IMR-90 (cell line): ENCODE measurements at regions not wholly inside any gene's neighbourhood (a gene's known extent, or its start where the extent isn't known, plus 50 kb on each side); places are given as distances from the start of the nearest gene placed in this dataset.

Experiments
- ATAC-seq: fragments of 200-7000 bp; cut with Tn5 transposase; 2 replicates; pipeline ENCODE4 v1.9.1; 2020; ENCODE audit warnings: low read depth, mild to moderate bottlenecking, moderate library complexity
- BruUV-seq: library from RNA; stranded (reverse); fragments of 400-500 nt; replicated peaks from 2 replicates; lab custom pipeline; 2021; lab: Mats Ljungman, UMichigan
- CTCF ChIA-PET: fragments of 300-600 bp; formaldehyde crosslinking; extraction: SDS; loops from one replicate; lab custom pipeline; 2021; ENCODE audit warnings: antibody characterized with exemption; lab: Yijun Ruan, JAX
- POLR2A ChIA-PET: fragments of 300-600 bp; sonication (Branson Sonifier 250); formaldehyde crosslinking; loops from one replicate; lab custom pipeline; 2022; ENCODE audit warnings: antibody characterized with exemption; ENCODE audit not compliant: unreplicated experiment; lab: Charles Lee
- DNase-seq: peaks from one replicate; pipeline ENCODE4 v3.0.0; 2013
- H2AFZ ChIP-seq: replicated peaks from 2 replicates; pipeline ENCODE3; 2013; ENCODE audit warnings: low read length, mild to moderate bottlenecking; ENCODE audit not compliant: poor library complexity
- H2AK5ac ChIP-seq: 2 replicates; pipeline ENCODE4 v1.6.1; 2013; ENCODE audit warnings: low read depth, low read length, inconsistent platforms
- H2AK9ac ChIP-seq: replicated peaks from 2 replicates; pipeline ENCODE3; 2013; ENCODE audit warnings: mild to moderate bottlenecking, low read depth, low read length, moderate library complexity; ENCODE audit not compliant: poor library complexity
- H2BK120ac ChIP-seq: 2 replicates; pipeline ENCODE4 v1.6.1; 2013; ENCODE audit warnings: low read depth, low read length, inconsistent platforms
- H2BK15ac ChIP-seq: 3 replicates; pipeline ENCODE4 v1.6.1; 2013; ENCODE audit warnings: low read depth, low read length, inconsistent platforms
- H2BK20ac ChIP-seq: 2 replicates; pipeline ENCODE4 v1.6.1; 2013; ENCODE audit warnings: low read depth, mild to moderate bottlenecking, inconsistent platforms, low read length, moderate library complexity
- H2BK5ac ChIP-seq: 2 replicates; pipeline ENCODE4 v1.6.1; 2013; ENCODE audit warnings: mild to moderate bottlenecking, low read depth, low read length, inconsistent platforms; ENCODE audit not compliant: poor library complexity, severe bottlenecking
- H3K14ac ChIP-seq: replicated peaks from 2 replicates; pipeline ENCODE4 v1.6.1; 2013; ENCODE audit warnings: low read depth, low read length, inconsistent platforms
- H3K18ac ChIP-seq: 2 replicates; pipeline ENCODE4 v1.6.1; 2013; ENCODE audit warnings: low read depth, low read length, control low read depth
- H3K23ac ChIP-seq: 2 replicates; pipeline ENCODE4 v1.6.1; 2013; ENCODE audit warnings: low read depth, low read length, inconsistent platforms
- H3K27ac ChIP-seq: 2 replicates; pipeline ENCODE4 v1.5.1; 2013; ENCODE audit warnings: mild to moderate bottlenecking, control low read depth, low read length; ENCODE audit not compliant: insufficient read depth
- H3K27me3 ChIP-seq: 2 replicates; pipeline ENCODE4 v1.6.1; 2013; ENCODE audit warnings: low read length; ENCODE audit not compliant: control insufficient read depth, insufficient read depth
- H3K36me3 ChIP-seq: 2 replicates; pipeline ENCODE4 v1.6.1; 2013; ENCODE audit warnings: low read length, mixed read lengths; ENCODE audit not compliant: control insufficient read depth, insufficient read depth
- H3K4ac ChIP-seq: 2 replicates; pipeline ENCODE4 v1.6.1; 2013; ENCODE audit warnings: low read depth, low read length, inconsistent platforms
- H3K4me1 ChIP-seq: 2 replicates; pipeline ENCODE4 v1.6.1; 2013; ENCODE audit warnings: low read length, mixed read lengths; ENCODE audit not compliant: control insufficient read depth, insufficient read depth
- H3K4me2 ChIP-seq: 2 replicates; pipeline ENCODE4 v1.6.1; 2013; ENCODE audit warnings: low read depth, mild to moderate bottlenecking, control low read depth, low read length, moderate library complexity
- H3K4me3 ChIP-seq: 2 replicates; pipeline ENCODE4 v1.5.1; 2013; ENCODE audit warnings: low read depth, mild to moderate bottlenecking, control low read depth, low read length, moderate library complexity; ENCODE audit not compliant: insufficient read depth
- H3K56ac ChIP-seq: 2 replicates; pipeline ENCODE4 v1.6.1; 2013; ENCODE audit warnings: low read length, inconsistent platforms; ENCODE audit not compliant: insufficient read depth; ENCODE audit errors: extremely low read depth
- H3K79me1 ChIP-seq, 2 experiments: 2 replicates each; pipeline ENCODE4 v1.6.1; 2013; ENCODE audit warnings: low read length in 2 of 2, inconsistent platforms in 1 of 2, low read depth in 1 of 2
- H3K9ac ChIP-seq: 2 replicates; pipeline ENCODE4 v1.6.1; 2013; ENCODE audit warnings: low read depth, low read length, control low read depth
- H3K9me1 ChIP-seq: 2 replicates; pipeline ENCODE4 v1.6.1; 2013; ENCODE audit warnings: low read length, inconsistent platforms; ENCODE audit not compliant: insufficient read depth
- H3K9me3 ChIP-seq: 2 replicates; pipeline ENCODE4 v1.6.1; 2013; ENCODE audit warnings: low read length; ENCODE audit not compliant: control insufficient read depth, insufficient read depth
- H4K20me1 ChIP-seq: 2 replicates; pipeline ENCODE4 v1.6.1; 2013; ENCODE audit warnings: low read length, inconsistent platforms; ENCODE audit not compliant: insufficient read depth
- H4K5ac ChIP-seq: 2 replicates; pipeline ENCODE4 v1.6.1; 2013; ENCODE audit warnings: mild to moderate bottlenecking, low read depth, low read length, control low read depth
- H4K8ac ChIP-seq, 2 experiments: 2 replicates each; pipeline ENCODE4 v1.6.1; 2013; ENCODE audit warnings: low read depth in 2 of 2, low read length in 2 of 2, control low read depth in 1 of 2, inconsistent platforms in 1 of 2
- H4K91ac ChIP-seq: 2 replicates; pipeline ENCODE4 v1.6.1; 2013; ENCODE audit warnings: low read depth, low read length, inconsistent platforms; ENCODE audit not compliant: insufficient read depth
- FOS ChIP-seq: fragments of 150-350 bp; IDR thresholded peaks from 2 replicates; pipeline ENCODE4 v1.6.1; 2016; ENCODE audit warnings: low read depth, low read length
- MAZ ChIP-seq: IDR thresholded peaks from 2 replicates; pipeline ENCODE4 v1.6.1; 2012; ENCODE audit warnings: low read depth, mild to moderate bottlenecking, low read length, improper control_type of control experiment, moderate library complexity, borderline replicate concordance
- NFE2L2 ChIP-seq: fragments of 150-350 bp; IDR thresholded peaks from 2 replicates; pipeline ENCODE4 v1.6.1; 2016; ENCODE audit warnings: low read depth, mild to moderate bottlenecking, low read length
- POLR2A ChIP-seq: IDR thresholded peaks from 2 replicates; pipeline ENCODE4 v1.6.1; 2012; ENCODE audit warnings: mild to moderate bottlenecking, low read depth, low read length
- RAD21 ChIP-seq: IDR thresholded peaks from 2 replicates; pipeline ENCODE4 v1.6.1; 2012; ENCODE audit warnings: low read length, improper control_type of control experiment
- RFX5 ChIP-seq: IDR thresholded peaks from 2 replicates; pipeline ENCODE4 v1.8.0; 2012; ENCODE audit warnings: low read depth, mild to moderate bottlenecking, low read length, moderate library complexity
- SMC3 ChIP-seq: fragments of 150-350 bp; IDR thresholded peaks from 2 replicates; pipeline ENCODE4 v1.6.1; 2016; ENCODE audit warnings: low read depth, mild to moderate bottlenecking, antibody characterized with exemption, low read length, moderate library complexity
- WGBS, 2 experiments: methylation state at CpG; one replicate each; pipeline versions ENCODE4 v1.1.5 to v1.1.7; 2013; ENCODE audit warnings: missing lambda C conversion rate in 2 of 2; ENCODE audit not compliant: insufficient read length in 1 of 2; ENCODE audit errors: extremely low coverage in 2 of 2; 5-methylcytosine and 5-hydroxymethylcytosine counted together
- dilution Hi-C: fragments of 300-500 bp; cut with HindIII; formaldehyde crosslinking; loops from one replicate; pipeline ENCODE4 v1.14.3; 2018; ENCODE audit warnings: low sequenced_read_pairs; ENCODE audit not compliant: unreplicated experiment
- in situ Hi-C: fragments of 300-500 bp; cut with MboI; formaldehyde crosslinking; loops from 3 replicates; pipeline ENCODE4 v1.14.3; 2019; ENCODE audit warnings: low sequenced_read_pairs, inconsistent platforms, mixed read lengths
- intact Hi-C: fragments of 100-400 bp; cut with micrococcal nuclease; formaldehyde crosslinking; loops from 2 replicates; pipeline ENCODE4 v1.10.0; 2022
- TF ChIP-seq, protein P1 (sequence below): fragments of 150-350 bp; IDR thresholded peaks from 2 replicates; pipeline ENCODE4 v1.6.1; 2017; ENCODE audit warnings: mild to moderate bottlenecking, antibody characterized with exemption, low read length, low read depth
- TF ChIP-seq, protein P2 (sequence below): fragments of 150-350 bp; IDR thresholded peaks from 2 replicates; pipeline ENCODE4 v1.6.1; 2016; ENCODE audit warnings: low read depth, mild to moderate bottlenecking, low read length, moderate library complexity, borderline replicate concordance
- TF ChIP-seq, protein P3 (sequence below): conservative IDR thresholded peaks from 2 replicates; pipeline ENCODE4 v1.5.1; 2012; ENCODE audit warnings: mild to moderate bottlenecking, low read depth, low read length, improper control_type of control experiment

DNA sequence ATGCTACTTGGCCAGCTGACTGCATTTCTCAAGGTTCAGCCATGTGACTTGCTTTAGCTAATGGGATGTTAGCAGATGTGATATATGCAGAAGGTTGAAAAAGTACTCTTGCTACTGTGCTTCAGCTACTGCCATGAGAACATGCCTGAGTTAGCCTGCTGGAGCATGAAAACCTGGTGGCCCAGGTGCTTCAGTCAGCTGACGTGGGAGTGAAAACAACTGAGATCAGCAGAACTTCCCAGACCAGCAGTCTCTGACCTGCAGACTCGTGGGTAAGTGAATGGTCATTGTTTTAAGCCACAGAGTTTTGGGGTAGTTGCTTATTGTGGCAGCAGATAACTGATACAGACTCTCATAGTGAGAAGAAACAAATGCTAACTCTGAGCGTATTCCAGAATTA is 118.6 kb upstream of the GRIN2B start:
- Histone ChIP-seq H2AFZ (no peak overlapping the region), H3K79me1 (no peaks in the 10 kb centered on the region), H2BK5ac (no peak overlapping the region), H3K9me3 (peaks cover 14% of the 10 kb centered on the region), H3K56ac (no peak overlapping the region), H2BK120ac (no peak overlapping the region), H3K9me1 (no peaks in the 10 kb centered on the region), H4K20me1 (no peaks in the 10 kb centered on the region), H2BK15ac (no peak overlapping the region), H2BK20ac (no peak overlapping the region), H4K91ac (no peak overlapping the region), H3K27ac (no peak overlapping the region), H2AK5ac (no peak overlapping the region), H3K23ac (no peak overlapping the region), H3K14ac (no peak overlapping the region), H3K4ac (no peak overlapping the region), H4K5ac (no peak overlapping the region), H3K4me3 (no peak overlapping the region), H3K4me1 (no peaks in the 10 kb centered on the region), H3K36me3 (no peaks in the 10 kb centered on the region), H3K9ac (no peak overlapping the region), H4K8ac (no peak overlapping the region), H3K27me3 (no peaks in the 10 kb centered on the region), H3K18ac (no peak overlapping the region), H2AK9ac (no peak overlapping the region), H3K4me2 (no peak overlapping the region)
- ATAC-seq (no peak), DNase-seq (no peak)
- TF ChIP-seq, protein P1, sequence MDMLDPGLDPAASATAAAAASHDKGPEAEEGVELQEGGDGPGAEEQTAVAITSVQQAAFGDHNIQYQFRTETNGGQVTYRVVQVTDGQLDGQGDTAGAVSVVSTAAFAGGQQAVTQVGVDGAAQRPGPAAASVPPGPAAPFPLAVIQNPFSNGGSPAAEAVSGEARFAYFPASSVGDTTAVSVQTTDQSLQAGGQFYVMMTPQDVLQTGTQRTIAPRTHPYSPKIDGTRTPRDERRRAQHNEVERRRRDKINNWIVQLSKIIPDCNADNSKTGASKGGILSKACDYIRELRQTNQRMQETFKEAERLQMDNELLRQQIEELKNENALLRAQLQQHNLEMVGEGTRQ: no peak
- TF ChIP-seq MAZ (no peak), FOS (no peak), RFX5 (no peak), NFE2L2 (no peak), POLR2A (no peak), RAD21 (no peak), SMC3 (no peak)
- TF ChIP-seq, protein P2, sequence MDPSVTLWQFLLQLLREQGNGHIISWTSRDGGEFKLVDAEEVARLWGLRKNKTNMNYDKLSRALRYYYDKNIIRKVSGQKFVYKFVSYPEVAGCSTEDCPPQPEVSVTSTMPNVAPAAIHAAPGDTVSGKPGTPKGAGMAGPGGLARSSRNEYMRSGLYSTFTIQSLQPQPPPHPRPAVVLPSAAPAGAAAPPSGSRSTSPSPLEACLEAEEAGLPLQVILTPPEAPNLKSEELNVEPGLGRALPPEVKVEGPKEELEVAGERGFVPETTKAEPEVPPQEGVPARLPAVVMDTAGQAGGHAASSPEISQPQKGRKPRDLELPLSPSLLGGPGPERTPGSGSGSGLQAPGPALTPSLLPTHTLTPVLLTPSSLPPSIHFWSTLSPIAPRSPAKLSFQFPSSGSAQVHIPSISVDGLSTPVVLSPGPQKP: no peak
- TF ChIP-seq, protein P3, sequence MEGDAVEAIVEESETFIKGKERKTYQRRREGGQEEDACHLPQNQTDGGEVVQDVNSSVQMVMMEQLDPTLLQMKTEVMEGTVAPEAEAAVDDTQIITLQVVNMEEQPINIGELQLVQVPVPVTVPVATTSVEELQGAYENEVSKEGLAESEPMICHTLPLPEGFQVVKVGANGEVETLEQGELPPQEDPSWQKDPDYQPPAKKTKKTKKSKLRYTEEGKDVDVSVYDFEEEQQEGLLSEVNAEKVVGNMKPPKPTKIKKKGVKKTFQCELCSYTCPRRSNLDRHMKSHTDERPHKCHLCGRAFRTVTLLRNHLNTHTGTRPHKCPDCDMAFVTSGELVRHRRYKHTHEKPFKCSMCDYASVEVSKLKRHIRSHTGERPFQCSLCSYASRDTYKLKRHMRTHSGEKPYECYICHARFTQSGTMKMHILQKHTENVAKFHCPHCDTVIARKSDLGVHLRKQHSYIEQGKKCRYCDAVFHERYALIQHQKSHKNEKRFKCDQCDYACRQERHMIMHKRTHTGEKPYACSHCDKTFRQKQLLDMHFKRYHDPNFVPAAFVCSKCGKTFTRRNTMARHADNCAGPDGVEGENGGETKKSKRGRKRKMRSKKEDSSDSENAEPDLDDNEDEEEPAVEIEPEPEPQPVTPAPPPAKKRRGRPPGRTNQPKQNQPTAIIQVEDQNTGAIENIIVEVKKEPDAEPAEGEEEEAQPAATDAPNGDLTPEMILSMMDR: no peak
- intact Hi-C loops: no loop called here
- ChIA-PET POLR2A (no interaction called here), CTCF (interaction anchor here (0.6 kb wide), 1 partner anchor 237 kb away, joined by 5 read pairs; no protein-coding TSS in a partner anchor)
- dilution Hi-C loops: no loop called here
- 40% methylated on average over 1 of the region's 3 CpGs; no CpG with 5 or more reads in 1 of the 2 experiments for WGBS, 2 experiments
- BruUV-seq: no TSS peak
- in situ Hi-C loops: no loop called here
